Activated T-cell treated with anti-CD3 and anti-CD28 coated beads for 4 hours (primary cell): ENCODE measurements at regions not wholly inside any gene's neighbourhood (a gene's known extent, or its start where the extent isn't known, plus 50 kb on each side); places are given as distances from the start of the nearest gene placed in this dataset.

Experiments used
- DNase-seq: peaks from one replicate; pipeline ENCODE4 v3.0.0-alpha.2; 2020

- no peak for DNase-seq
Observed at GRCh38 chr13:105259426-105259825, 1276.0 kb downstream of the EFNB2 start.

GRCh38 chr13:105255472-105255871, 1280.0 kb downstream of the EFNB2 start:
- no peak for DNase-seq

- no peak for DNase-seq
Observed at GRCh38 chr13:105251293-105251692, 1284.2 kb downstream of the EFNB2 start.

GRCh38 chr13:105247830-105248229, 1287.6 kb downstream of the EFNB2 start:
- no peak for DNase-seq

- no peak for DNase-seq
Observed at GRCh38 chr13:105240371-105240770, 1295.1 kb downstream of the EFNB2 start.

- DNase-seq: no peak
Observed at GRCh38 chr13:105232439-105232838, 1303.0 kb downstream of the EFNB2 start.

- no peak for DNase-seq
Observed at GRCh38 chr13:105232006-105232405, 1303.5 kb downstream of the EFNB2 start.

- DNase-seq: no peak
Observed at GRCh38 chr13:105231579-105231978, 1303.9 kb downstream of the EFNB2 start.

- no peak for DNase-seq
Observed at GRCh38 chr13:105220881-105221280, 1314.6 kb downstream of the EFNB2 start.

GRCh38 chr13:105220063-105220462, 1315.4 kb downstream of the EFNB2 start:
- no peak for DNase-seq

- no peak for DNase-seq
Observed at GRCh38 chr13:105219651-105220050, 1315.8 kb downstream of the EFNB2 start.

- no peak for DNase-seq
Observed at GRCh38 chr13:105213512-105213911, 1322.0 kb downstream of the EFNB2 start.

GRCh38 chr13:105207572-105208293, 1327.7 kb downstream of the EFNB2 start:
- DNase-seq: no peak

- no peak for DNase-seq
Observed at GRCh38 chr13:105202354-105202753, 1333.1 kb downstream of the EFNB2 start.

- DNase-seq: no peak
Observed at GRCh38 chr13:105201351-105201750, 1334.1 kb downstream of the EFNB2 start.

GRCh38 chr13:105200181-105200580, 1335.3 kb downstream of the EFNB2 start:
- no peak for DNase-seq

- DNase-seq: no peak
Observed at GRCh38 chr13:105196052-105196451, 1339.4 kb downstream of the EFNB2 start.

- no peak for DNase-seq
Observed at GRCh38 chr13:105193026-105193425, 1342.4 kb downstream of the EFNB2 start.

- DNase-seq: no peak
Observed at GRCh38 chr13:105184201-105184600, 1351.3 kb downstream of the EFNB2 start.

- no peak for DNase-seq
Observed at GRCh38 chr13:105177265-105177900, 1358.1 kb downstream of the EFNB2 start.

GRCh38 chr13:105170438-105170837, 1365.0 kb downstream of the EFNB2 start:
- DNase-seq: no peak

GRCh38 chr13:105168295-105168694, 1367.2 kb downstream of the EFNB2 start:
- no peak for DNase-seq

- DNase-seq: no peak
Observed at GRCh38 chr13:105167385-105167784, 1368.1 kb downstream of the EFNB2 start.

GRCh38 chr13:105165449-105166125, 1369.9 kb downstream of the EFNB2 start:
- DNase-seq: no peak
